IMR-90 (cell line): ENCODE measurements at regions not wholly inside any gene's neighbourhood (a gene's known extent, or its start where the extent isn't known, plus 50 kb on each side); places are given as distances from the start of the nearest gene placed in this dataset.

Source experiments
- CEBPB ChIP-seq: IDR thresholded peaks from 2 replicates; pipeline ENCODE4 v1.6.1; 2012; ENCODE audit warnings: low read depth, low read length, improper control_type of control experiment
- CHD1 ChIP-seq: IDR thresholded peaks from 2 replicates; pipeline ENCODE4 v1.6.1; 2012; ENCODE audit warnings: low read depth, low read length, improper control_type of control experiment
- FOS ChIP-seq: fragments of 150-350 bp; IDR thresholded peaks from 2 replicates; pipeline ENCODE4 v1.6.1; 2016; ENCODE audit warnings: low read depth, low read length
- MAFK ChIP-seq: IDR thresholded peaks from 2 replicates; pipeline ENCODE4 v1.6.1; 2012; ENCODE audit warnings: low read depth, low read length, improper control_type of control experiment
- MAZ ChIP-seq: IDR thresholded peaks from 2 replicates; pipeline ENCODE4 v1.6.1; 2012; ENCODE audit warnings: low read depth, mild to moderate bottlenecking, low read length, improper control_type of control experiment, moderate library complexity, borderline replicate concordance
- NFE2L2 ChIP-seq: fragments of 150-350 bp; IDR thresholded peaks from 2 replicates; pipeline ENCODE4 v1.6.1; 2016; ENCODE audit warnings: low read depth, mild to moderate bottlenecking, low read length
- POLR2A ChIP-seq: IDR thresholded peaks from 2 replicates; pipeline ENCODE4 v1.6.1; 2012; ENCODE audit warnings: mild to moderate bottlenecking, low read depth, low read length
- RAD21 ChIP-seq: IDR thresholded peaks from 2 replicates; pipeline ENCODE4 v1.6.1; 2012; ENCODE audit warnings: low read length, improper control_type of control experiment
- SMC3 ChIP-seq: fragments of 150-350 bp; IDR thresholded peaks from 2 replicates; pipeline ENCODE4 v1.6.1; 2016; ENCODE audit warnings: low read depth, mild to moderate bottlenecking, antibody characterized with exemption, low read length, moderate library complexity
- TF ChIP-seq, protein P1 (sequence below): conservative IDR thresholded peaks from 2 replicates; pipeline ENCODE4 v1.5.1; 2012; ENCODE audit warnings: mild to moderate bottlenecking, low read depth, low read length, improper control_type of control experiment
- TF ChIP-seq, protein P2 (sequence below): fragments of 150-350 bp; IDR thresholded peaks from 2 replicates; pipeline ENCODE4 v1.6.1; 2017; ENCODE audit warnings: mild to moderate bottlenecking, antibody characterized with exemption, low read length, low read depth

DNA sequence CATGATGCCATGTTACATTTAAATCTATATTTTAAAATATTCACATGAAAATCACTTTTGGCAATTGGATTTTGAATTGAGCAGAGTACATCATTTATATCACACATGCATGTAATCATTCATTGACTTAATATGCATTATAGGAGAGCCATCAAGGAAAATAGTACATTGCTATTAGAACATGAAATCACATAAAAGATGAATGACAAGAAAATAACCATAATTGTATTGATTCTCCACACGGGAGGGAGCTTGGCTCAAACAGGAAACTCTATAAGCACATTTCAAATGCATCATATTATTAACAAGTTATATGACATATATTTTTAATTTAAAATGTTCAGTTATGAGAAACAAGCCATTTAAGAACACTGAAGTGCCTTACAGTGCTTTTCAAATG lies 208.6 kb upstream of the PRR20A start:
- TF ChIP-seq POLR2A, result no peak
- TF ChIP-seq, protein P1, sequence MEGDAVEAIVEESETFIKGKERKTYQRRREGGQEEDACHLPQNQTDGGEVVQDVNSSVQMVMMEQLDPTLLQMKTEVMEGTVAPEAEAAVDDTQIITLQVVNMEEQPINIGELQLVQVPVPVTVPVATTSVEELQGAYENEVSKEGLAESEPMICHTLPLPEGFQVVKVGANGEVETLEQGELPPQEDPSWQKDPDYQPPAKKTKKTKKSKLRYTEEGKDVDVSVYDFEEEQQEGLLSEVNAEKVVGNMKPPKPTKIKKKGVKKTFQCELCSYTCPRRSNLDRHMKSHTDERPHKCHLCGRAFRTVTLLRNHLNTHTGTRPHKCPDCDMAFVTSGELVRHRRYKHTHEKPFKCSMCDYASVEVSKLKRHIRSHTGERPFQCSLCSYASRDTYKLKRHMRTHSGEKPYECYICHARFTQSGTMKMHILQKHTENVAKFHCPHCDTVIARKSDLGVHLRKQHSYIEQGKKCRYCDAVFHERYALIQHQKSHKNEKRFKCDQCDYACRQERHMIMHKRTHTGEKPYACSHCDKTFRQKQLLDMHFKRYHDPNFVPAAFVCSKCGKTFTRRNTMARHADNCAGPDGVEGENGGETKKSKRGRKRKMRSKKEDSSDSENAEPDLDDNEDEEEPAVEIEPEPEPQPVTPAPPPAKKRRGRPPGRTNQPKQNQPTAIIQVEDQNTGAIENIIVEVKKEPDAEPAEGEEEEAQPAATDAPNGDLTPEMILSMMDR, result no peak
- no peak for TF ChIP-seq CHD1
- no peak for TF ChIP-seq MAZ
- TF ChIP-seq NFE2L2, result no peak
- TF ChIP-seq MAFK, result no peak
- no peak for TF ChIP-seq CEBPB
- TF ChIP-seq SMC3, result no peak
- TF ChIP-seq, protein P2, sequence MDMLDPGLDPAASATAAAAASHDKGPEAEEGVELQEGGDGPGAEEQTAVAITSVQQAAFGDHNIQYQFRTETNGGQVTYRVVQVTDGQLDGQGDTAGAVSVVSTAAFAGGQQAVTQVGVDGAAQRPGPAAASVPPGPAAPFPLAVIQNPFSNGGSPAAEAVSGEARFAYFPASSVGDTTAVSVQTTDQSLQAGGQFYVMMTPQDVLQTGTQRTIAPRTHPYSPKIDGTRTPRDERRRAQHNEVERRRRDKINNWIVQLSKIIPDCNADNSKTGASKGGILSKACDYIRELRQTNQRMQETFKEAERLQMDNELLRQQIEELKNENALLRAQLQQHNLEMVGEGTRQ, result no peak
- no peak for TF ChIP-seq RAD21
- TF ChIP-seq FOS, result no peak
